ENCODE measurements at regions not wholly inside any gene's neighbourhood (a gene's known extent, or its start where the extent isn't known, plus 50 kb on each side); places are given as distances from the start of the nearest gene placed in this dataset.
"Not testable (repeated sequence)": the region's sequence is repeated elsewhere in the genome, so short reads cannot be mapped to it uniquely, and the experiment has no call there.

DNA sequence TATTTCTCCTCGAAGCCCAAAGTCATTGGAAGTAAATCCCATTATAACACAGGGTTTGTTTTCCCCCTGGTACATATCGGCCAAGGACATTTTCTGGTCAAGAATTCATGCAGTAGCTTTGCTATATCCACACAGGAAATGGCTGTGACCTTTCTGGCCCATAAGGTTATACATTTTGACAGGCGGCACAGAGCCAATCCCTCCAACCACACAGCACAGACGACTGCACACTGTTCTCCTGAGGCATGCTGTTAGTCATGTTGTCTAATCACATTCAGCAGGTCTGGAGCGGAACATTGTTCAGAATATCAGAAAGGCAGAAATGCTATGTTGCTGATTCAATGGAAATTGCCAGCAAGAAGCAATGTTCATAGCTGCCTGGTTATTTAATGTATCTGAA lies 742.3 kb upstream of the SLC8A1 start:
- intact Hi-C loops (cut with micrococcal nuclease) = no loop called here
- no peak overlapping the region for H3K4me3 ChIP-seq
- H3K27ac ChIP-seq (replicated peaks) = no peak overlapping the region
- H3K4me1 ChIP-seq = peaks cover 3% of the 10 kb centered on the region
- DNase-seq = peak; percentile 28
- H3K36me3 ChIP-seq = no peaks in the 10 kb centered on the region
- TF ChIP-seq, protein P1, sequence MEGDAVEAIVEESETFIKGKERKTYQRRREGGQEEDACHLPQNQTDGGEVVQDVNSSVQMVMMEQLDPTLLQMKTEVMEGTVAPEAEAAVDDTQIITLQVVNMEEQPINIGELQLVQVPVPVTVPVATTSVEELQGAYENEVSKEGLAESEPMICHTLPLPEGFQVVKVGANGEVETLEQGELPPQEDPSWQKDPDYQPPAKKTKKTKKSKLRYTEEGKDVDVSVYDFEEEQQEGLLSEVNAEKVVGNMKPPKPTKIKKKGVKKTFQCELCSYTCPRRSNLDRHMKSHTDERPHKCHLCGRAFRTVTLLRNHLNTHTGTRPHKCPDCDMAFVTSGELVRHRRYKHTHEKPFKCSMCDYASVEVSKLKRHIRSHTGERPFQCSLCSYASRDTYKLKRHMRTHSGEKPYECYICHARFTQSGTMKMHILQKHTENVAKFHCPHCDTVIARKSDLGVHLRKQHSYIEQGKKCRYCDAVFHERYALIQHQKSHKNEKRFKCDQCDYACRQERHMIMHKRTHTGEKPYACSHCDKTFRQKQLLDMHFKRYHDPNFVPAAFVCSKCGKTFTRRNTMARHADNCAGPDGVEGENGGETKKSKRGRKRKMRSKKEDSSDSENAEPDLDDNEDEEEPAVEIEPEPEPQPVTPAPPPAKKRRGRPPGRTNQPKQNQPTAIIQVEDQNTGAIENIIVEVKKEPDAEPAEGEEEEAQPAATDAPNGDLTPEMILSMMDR (IDR thresholded peaks at IDR 0.05; ENCODE audit: borderline replicate concordance) = no peak
- H3K9me3 ChIP-seq (replicated peaks) = no peaks in the 10 kb centered on the region
- H3K27me3 ChIP-seq (ENCODE audit: low read depth) = no peaks in the 10 kb centered on the region

DNA sequence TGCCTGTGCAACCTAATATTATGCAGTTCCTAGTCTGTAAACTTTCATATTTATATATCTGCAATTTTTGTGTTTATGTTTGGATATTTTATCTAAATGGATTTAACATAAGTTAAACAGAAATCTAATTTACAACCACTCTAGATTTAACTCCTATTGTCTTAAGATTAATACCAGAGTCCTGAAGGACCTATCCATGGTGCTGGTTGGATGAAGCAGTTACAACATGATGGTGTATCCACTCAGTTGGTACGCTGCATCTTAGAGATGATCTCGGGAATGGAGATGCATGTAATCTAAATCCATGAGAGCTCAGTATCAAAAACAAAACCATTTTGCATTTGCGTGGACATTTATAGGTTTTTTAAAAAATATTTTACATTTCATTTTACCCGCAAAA lies 745.9 kb upstream of the SLC8A1 start:
- TF ChIP-seq, protein P1 (IDR thresholded peaks at IDR 0.05; ENCODE audit: borderline replicate concordance) = no peak
- DNase-seq = no peak
- no peaks in the 10 kb centered on the region for H3K27me3 ChIP-seq (ENCODE audit: low read depth)
- no peaks in the 10 kb centered on the region for H3K36me3 ChIP-seq
- intact Hi-C loops (cut with micrococcal nuclease) = no loop called here
- peaks cover 3% of the 10 kb centered on the region for H3K4me1 ChIP-seq
- H3K27ac ChIP-seq (replicated peaks) = no peak overlapping the region
- H3K4me3 ChIP-seq = no peak overlapping the region
- no peaks in the 10 kb centered on the region for H3K9me3 ChIP-seq (replicated peaks)

DNA sequence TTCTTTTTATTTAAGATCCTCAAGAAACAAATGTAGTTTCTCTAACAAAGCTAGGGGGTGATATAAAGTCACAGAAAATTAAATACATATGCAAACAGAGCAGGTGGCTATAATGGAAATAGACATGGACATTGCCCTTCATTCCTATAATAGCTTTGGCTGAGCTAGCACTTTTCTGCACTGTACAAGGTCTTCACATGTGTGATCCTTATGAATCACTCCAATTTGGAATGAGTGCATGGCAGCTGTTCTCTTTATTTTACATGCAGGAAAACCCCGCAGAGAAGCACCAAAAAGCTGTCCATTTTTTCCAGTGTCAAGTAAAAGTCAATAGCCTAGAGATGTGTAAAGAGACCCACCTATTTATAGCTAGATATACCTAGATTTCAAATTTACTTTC lies 747.4 kb upstream of the SLC8A1 start:
- H3K4me3 ChIP-seq = no peak overlapping the region
- TF ChIP-seq, protein P1 (IDR thresholded peaks at IDR 0.05; ENCODE audit: borderline replicate concordance) = no peak
- no peaks in the 10 kb centered on the region for H3K9me3 ChIP-seq (replicated peaks)
- no peak overlapping the region for H3K27ac ChIP-seq (replicated peaks)
- H3K27me3 ChIP-seq (ENCODE audit: low read depth) = no peaks in the 10 kb centered on the region
- intact Hi-C loops (cut with micrococcal nuclease) = no loop called here
- H3K4me1 ChIP-seq = peaks cover 3% of the 10 kb centered on the region
- DNase-seq = no peak
- no peaks in the 10 kb centered on the region for H3K36me3 ChIP-seq

DNA sequence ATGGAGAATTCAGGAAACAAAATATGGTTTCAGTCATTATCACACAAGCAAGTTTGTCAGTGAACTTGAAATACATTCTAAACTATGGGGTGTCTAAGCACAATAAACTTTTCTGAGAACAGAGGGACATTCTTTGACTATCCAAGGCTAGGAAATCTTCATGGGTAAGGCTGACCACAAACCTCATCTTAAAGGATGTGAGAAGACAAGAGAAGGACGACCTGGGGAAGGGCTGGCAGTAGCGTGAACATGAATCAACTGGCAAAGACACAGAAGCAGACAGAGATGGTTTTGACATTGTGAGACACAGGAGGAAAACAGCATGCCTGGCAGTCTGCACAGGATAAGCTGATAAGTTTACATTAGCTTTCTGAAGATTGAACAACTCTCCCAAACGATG lies 752.4 kb upstream of the SLC8A1 start:
- TF ChIP-seq, protein P1 (IDR thresholded peaks at IDR 0.05; ENCODE audit: borderline replicate concordance) = no peak
- no peak for DNase-seq
- Histone ChIP-seq H3K4me3 (no peak overlapping the region), H3K9me3 (replicated peaks) (peaks cover 4% of the 10 kb centered on the region), H3K27ac (replicated peaks) (no peak overlapping the region), H3K36me3 (no peaks in the 10 kb centered on the region), H3K4me1 (no peaks in the 10 kb centered on the region), H3K27me3 (ENCODE audit: low read depth) (no peaks in the 10 kb centered on the region)
- intact Hi-C loops (cut with micrococcal nuclease) = no loop called here

DNA sequence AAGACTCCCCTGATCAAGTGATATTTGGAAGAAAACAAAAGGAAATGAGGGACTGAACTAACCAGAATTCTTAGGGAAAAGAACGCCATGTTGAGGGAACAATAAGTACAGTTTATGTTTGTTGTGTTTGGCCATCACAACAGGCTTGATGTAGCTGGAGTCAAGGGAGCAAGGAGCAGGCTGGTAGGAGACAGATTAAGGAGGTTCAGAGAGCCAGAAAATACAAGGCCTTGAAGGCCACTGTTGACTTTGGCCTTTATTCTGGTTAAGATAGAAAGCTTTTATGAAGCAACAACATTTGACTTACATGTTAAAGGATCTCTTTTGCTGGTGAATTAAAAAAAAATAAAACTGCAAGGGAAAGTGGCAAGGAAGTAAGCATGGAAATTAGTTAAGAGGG lies 754.1 kb upstream of the SLC8A1 start:
- intact Hi-C loops (cut with micrococcal nuclease) = no loop called here
- Histone ChIP-seq H3K27ac (replicated peaks) (peak overlapping the region; percentile 62), H3K4me3 (no peak overlapping the region), H3K4me1 (no peaks in the 10 kb centered on the region), H3K36me3 (no peaks in the 10 kb centered on the region), H3K9me3 (replicated peaks) (peaks cover 10% of the 10 kb centered on the region), H3K27me3 (ENCODE audit: low read depth) (no peaks in the 10 kb centered on the region)
- DNase-seq = no peak
- TF ChIP-seq, protein P1 (IDR thresholded peaks at IDR 0.05; ENCODE audit: borderline replicate concordance) = no peak

DNA sequence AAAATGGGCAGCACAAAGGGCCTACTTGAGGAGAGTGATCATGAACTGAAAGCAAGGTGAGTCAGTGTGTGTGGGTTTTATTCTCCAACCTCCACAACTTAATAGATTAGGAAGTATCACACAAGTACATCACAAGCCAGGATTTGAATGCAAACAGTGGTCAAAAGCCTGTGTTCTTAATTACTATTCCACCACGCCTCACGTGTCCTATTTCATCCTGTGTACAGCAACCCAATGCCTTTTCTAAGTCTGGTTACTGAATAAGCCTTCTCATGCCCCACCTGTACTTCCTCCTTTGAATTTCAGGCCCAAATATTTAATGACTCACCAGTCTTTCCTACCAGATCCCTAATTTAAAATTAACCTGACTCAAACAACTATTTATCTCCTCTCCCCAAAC lies 755.7 kb upstream of the SLC8A1 start:
- TF ChIP-seq, protein P1 (IDR thresholded peaks at IDR 0.05; ENCODE audit: borderline replicate concordance) = no peak
- Histone ChIP-seq H3K36me3 (no peaks in the 10 kb centered on the region), H3K9me3 (replicated peaks) (peaks cover 10% of the 10 kb centered on the region), H3K4me3 (no peak overlapping the region), H3K4me1 (no peaks in the 10 kb centered on the region), H3K27ac (replicated peaks) (no peak overlapping the region), H3K27me3 (ENCODE audit: low read depth) (no peaks in the 10 kb centered on the region)
- DNase-seq = no peak
- intact Hi-C loops (cut with micrococcal nuclease) = no loop called here

DNA sequence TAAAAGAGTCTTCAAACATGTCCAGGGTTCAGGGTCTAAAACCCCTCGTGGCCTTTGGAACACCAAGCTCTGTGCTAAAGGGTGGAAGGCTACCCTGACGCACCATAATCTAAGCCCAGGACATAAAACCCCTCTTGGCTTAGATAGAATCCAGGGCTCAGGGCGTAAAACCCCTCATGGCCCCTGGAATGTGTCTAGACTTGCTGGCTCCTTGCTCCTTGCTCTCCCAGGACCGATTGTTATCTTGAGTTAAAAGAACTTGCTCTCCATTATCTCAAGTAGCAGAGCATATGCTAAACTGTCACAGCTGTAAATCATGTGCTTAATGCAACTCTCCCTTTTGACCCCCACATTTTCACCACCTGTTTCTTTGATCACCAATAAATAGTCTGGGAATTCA lies 758.1 kb upstream of the SLC8A1 start:
- H3K4me1 ChIP-seq; H3K36me3 ChIP-seq; H3K27me3 ChIP-seq (ENCODE audit: low read depth); DNase-seq; intact Hi-C loops (cut with micrococcal nuclease); H3K27ac ChIP-seq (replicated peaks); H3K4me3 ChIP-seq: not testable (repeated sequence)
- H3K9me3 ChIP-seq (replicated peaks) = peaks cover 10% of the 10 kb centered on the region

Data from left ventricle myocardium inferior (tissue), 1 donor.